Trophoblast cell (in vitro differentiated cells and primary cell): ENCODE measurements at regions not wholly inside any gene's neighbourhood (a gene's known extent, or its start where the extent isn't known, plus 50 kb on each side); places are given as distances from the start of the nearest gene placed in this dataset.

Source experiments
- DNase-seq, 2 donors: peaks; one replicate each; pipeline ENCODE4 v3.0.0-alpha.2; 2016
- H2AFZ ChIP-seq: 2 replicates; pipeline ENCODE4 v1.6.1; 2013; ENCODE audit warnings: low read length, moderate library complexity, mild to moderate bottlenecking; ENCODE audit not compliant: insufficient read depth, poor library complexity
- H2AK5ac ChIP-seq: 2 replicates; pipeline ENCODE4 v1.6.1; 2013; ENCODE audit warnings: mild to moderate bottlenecking, low read length
- H2BK120ac ChIP-seq: 2 replicates; pipeline ENCODE4 v1.6.1; 2013; ENCODE audit warnings: low read length, mild to moderate bottlenecking, moderate library complexity; ENCODE audit not compliant: insufficient read depth, poor library complexity
- H2BK12ac ChIP-seq: 2 replicates; pipeline ENCODE4 v1.6.1; 2013; ENCODE audit warnings: mild to moderate bottlenecking, low read length, moderate library complexity
- H2BK5ac ChIP-seq: 2 replicates; pipeline ENCODE4 v1.6.1; 2013; ENCODE audit warnings: low read length, low read depth, moderate library complexity, mild to moderate bottlenecking; ENCODE audit not compliant: poor library complexity
- H3K14ac ChIP-seq: 2 replicates; pipeline ENCODE4 v1.6.1; 2013; ENCODE audit warnings: mild to moderate bottlenecking, low read length
- H3K18ac ChIP-seq: 2 replicates; pipeline ENCODE4 v1.6.1; 2013; ENCODE audit warnings: mild to moderate bottlenecking, low read length
- H3K23ac ChIP-seq: 2 replicates; pipeline ENCODE4 v1.6.1; 2013; ENCODE audit warnings: low read length
- H3K27ac ChIP-seq: 2 replicates; pipeline ENCODE4 v1.5.1; 2013; ENCODE audit warnings: low read depth, mild to moderate bottlenecking, inconsistent platforms, low read length, moderate library complexity
- H3K27me3 ChIP-seq: 2 replicates; pipeline ENCODE4 v1.6.1; 2013; ENCODE audit warnings: inconsistent platforms, mild to moderate bottlenecking, low read length, moderate library complexity; ENCODE audit not compliant: insufficient read depth
- H3K36me3 ChIP-seq, 2 experiments: 1 replicate in 1 of 2; 2 replicates in 1 of 2; pipeline ENCODE4 v1.6.1; 2013; ENCODE audit warnings: low read length in 2 of 2, mild to moderate bottlenecking in 2 of 2, moderate library complexity in 1 of 2; ENCODE audit not compliant: insufficient read depth in 2 of 2, control insufficient read depth in 1 of 2
- H3K4ac ChIP-seq: 2 replicates; pipeline ENCODE4 v1.6.1; 2013; ENCODE audit warnings: low read depth, mild to moderate bottlenecking, low read length, moderate library complexity
- H3K4me1 ChIP-seq, 2 experiments: 1 replicate in 1 of 2; 2 replicates in 1 of 2; pipeline ENCODE4 v1.6.1; 2013; ENCODE audit warnings: low read length in 2 of 2, mild to moderate bottlenecking in 2 of 2, moderate library complexity in 1 of 2; ENCODE audit not compliant: insufficient read depth in 2 of 2, control insufficient read depth in 1 of 2
- H3K4me2 ChIP-seq: 2 replicates; pipeline ENCODE4 v1.6.1; 2013; ENCODE audit warnings: inconsistent platforms, mild to moderate bottlenecking, low read length, moderate library complexity
- H3K4me3 ChIP-seq: 2 replicates; pipeline ENCODE4 v1.5.1; 2013; ENCODE audit warnings: mild to moderate bottlenecking, low read depth, low read length, inconsistent platforms
- H3K79me1 ChIP-seq: one replicate; pipeline ENCODE4 v1.6.1; 2013; ENCODE audit warnings: low read length
- H3K79me2 ChIP-seq: 2 replicates; pipeline ENCODE4 v1.6.1; 2013; ENCODE audit warnings: low read length, mild to moderate bottlenecking; ENCODE audit not compliant: control insufficient read depth, insufficient read depth, poor library complexity
- H3K9ac ChIP-seq: 2 replicates; pipeline ENCODE4 v1.6.1; 2013; ENCODE audit warnings: mild to moderate bottlenecking, low read length
- H3K9me3 ChIP-seq: 2 replicates; pipeline ENCODE4 v1.6.1; 2013; ENCODE audit warnings: low read depth, mild to moderate bottlenecking, control low read depth, inconsistent platforms, low read length; ENCODE audit not compliant: insufficient read depth
- H4K12ac ChIP-seq: 2 replicates; pipeline ENCODE4 v1.6.1; 2013; ENCODE audit warnings: low read depth, mild to moderate bottlenecking, low read length, moderate library complexity
- H4K8ac ChIP-seq: 2 replicates; pipeline ENCODE4 v1.6.1; 2013; ENCODE audit warnings: low read depth, mild to moderate bottlenecking, low read length, moderate library complexity
- H4K91ac ChIP-seq: one replicate; pipeline ENCODE4 v1.6.1; 2013; ENCODE audit warnings: low read depth, mild to moderate bottlenecking, low read length, moderate library complexity
- WGBS: extraction: QIAGEN DNeasy Blood & Tissue Kit; methylation state at CpG from one replicate; pipeline ENCODE4 v1.1.7; 2013; ENCODE audit warnings: missing lambda C conversion rate; ENCODE audit not compliant: insufficient read length, insufficient coverage; ENCODE audit errors: extremely low coverage; 5-methylcytosine and 5-hydroxymethylcytosine counted together

- Histone ChIP-seq H3K4me1 (no peaks in the 10 kb centered on the region), H2BK120ac (no peak overlapping the region), H3K4me3 (no peak overlapping the region), H4K8ac (no peak overlapping the region), H4K12ac (no peak overlapping the region), H3K9me3 (peaks cover 4% of the 10 kb centered on the region), H4K91ac (no peak overlapping the region), H3K18ac (no peak overlapping the region), H2BK12ac (no peak overlapping the region), H3K27ac (no peak overlapping the region), H2BK5ac (no peak overlapping the region), H3K27me3 (no peaks in the 10 kb centered on the region), H3K4me2 (no peak overlapping the region), H3K14ac (no peak overlapping the region), H3K36me3 (no peaks in the 10 kb centered on the region), H3K9ac (no peak overlapping the region), H2AK5ac (no peak overlapping the region), H3K23ac (no peak overlapping the region), H3K4ac (no peak overlapping the region), H2AFZ (no peak overlapping the region), H3K79me2 (no peaks in the 10 kb centered on the region), H3K79me1 (no peaks in the 10 kb centered on the region)
- WGBS: no CpG with 5 or more reads among the region's 4 CpGs
- DNase-seq: peak in 1 of 2 donors; percentile 24
Measured at GRCh38 chr4:151865312-151865711, 104.5 kb upstream of the GATB start.

- WGBS: no CpG with 5 or more reads among the region's 5 CpGs
- no peak overlapping the region for H2BK12ac ChIP-seq
Measured at GRCh38 chr4:151864068-151864467, 103.3 kb upstream of the GATB start.

GRCh38 chr4:151862766-151863165 is 102.0 kb upstream of the GATB start:
- H2BK5ac ChIP-seq: no peak overlapping the region
- H2BK120ac ChIP-seq: no peak overlapping the region
- H3K23ac ChIP-seq: no peak overlapping the region
- no peak overlapping the region for H3K4me3 ChIP-seq
- no peak overlapping the region for H3K18ac ChIP-seq
- H4K91ac ChIP-seq: no peak overlapping the region
- H4K8ac ChIP-seq: no peak overlapping the region
- H3K79me1 ChIP-seq: no peaks in the 10 kb centered on the region
- no peak overlapping the region for H3K9ac ChIP-seq
- no peak overlapping the region for H2AK5ac ChIP-seq
- no peaks in the 10 kb centered on the region for H3K36me3 ChIP-seq
- H3K4ac ChIP-seq: no peak overlapping the region
- H3K27me3 ChIP-seq: no peaks in the 10 kb centered on the region
- H3K27ac ChIP-seq: no peak overlapping the region
- no peak overlapping the region for H2AFZ ChIP-seq
- no CpG with 5 or more reads among the region's 7 CpGs for WGBS
- no peaks in the 10 kb centered on the region for H3K79me2 ChIP-seq
- H4K12ac ChIP-seq: no peak overlapping the region
- H2BK12ac ChIP-seq: no peak overlapping the region
- no peak overlapping the region for H3K4me2 ChIP-seq
- peaks cover 4% of the 10 kb centered on the region for H3K9me3 ChIP-seq
- DNase-seq: peak; percentile 77 to 89
- no peak overlapping the region for H3K14ac ChIP-seq
- H3K4me1 ChIP-seq: no peaks in the 10 kb centered on the region

More at GRCh38 chr4:151864068-151864467, 103.3 kb upstream of the GATB start:
- no peaks in the 10 kb centered on the region for H3K79me1 ChIP-seq
- no peak overlapping the region for H4K91ac ChIP-seq
- no peaks in the 10 kb centered on the region for H3K27me3 ChIP-seq
- H3K4me2 ChIP-seq: no peak overlapping the region
- no peaks in the 10 kb centered on the region for H3K36me3 ChIP-seq
- H3K27ac ChIP-seq: no peak overlapping the region
- no peak overlapping the region for H3K9ac ChIP-seq
- H3K79me2 ChIP-seq: no peaks in the 10 kb centered on the region
- no peak overlapping the region for H2AFZ ChIP-seq
- H3K9me3 ChIP-seq: peaks cover 4% of the 10 kb centered on the region
- H4K12ac ChIP-seq: no peak overlapping the region
- no peak for DNase-seq
- no peak overlapping the region for H3K23ac ChIP-seq
- H4K8ac ChIP-seq: no peak overlapping the region
- H2BK5ac ChIP-seq: no peak overlapping the region
- H3K4me1 ChIP-seq: no peaks in the 10 kb centered on the region
- H2AK5ac ChIP-seq: no peak overlapping the region
- H3K4ac ChIP-seq: no peak overlapping the region
- no peak overlapping the region for H2BK120ac ChIP-seq
- H3K18ac ChIP-seq: no peak overlapping the region
- H3K4me3 ChIP-seq: no peak overlapping the region
- H3K14ac ChIP-seq: no peak overlapping the region

GRCh38 chr4:151860561-151861093 is 99.8 kb upstream of the GATB start:
- DNase-seq: no peak
- Histone ChIP-seq H3K79me2 (no peaks in the 10 kb centered on the region), H2BK120ac (no peak overlapping the region), H4K8ac (no peak overlapping the region), H3K23ac (no peak overlapping the region), H3K79me1 (no peaks in the 10 kb centered on the region), H3K27me3 (no peaks in the 10 kb centered on the region), H2BK12ac (no peak overlapping the region), H3K4me1 (no peaks in the 10 kb centered on the region), H3K9ac (no peak overlapping the region), H4K12ac (no peak overlapping the region), H2AFZ (no peak overlapping the region), H2BK5ac (no peak overlapping the region), H3K27ac (no peak overlapping the region), H3K4me3 (no peak overlapping the region), H4K91ac (no peak overlapping the region), H2AK5ac (no peak overlapping the region), H3K4ac (no peak overlapping the region), H3K36me3 (no peaks in the 10 kb centered on the region), H3K9me3 (no peaks in the 10 kb centered on the region), H3K14ac (no peak overlapping the region), H3K18ac (no peak overlapping the region), H3K4me2 (no peak overlapping the region)
- WGBS: no CpG with 5 or more reads among the region's 16 CpGs
